NCI-H1436 (cell line): ENCODE measurements at regions not wholly inside any gene's neighbourhood (a gene's known extent, or its start where the extent isn't known, plus 50 kb on each side); places are given as distances from the start of the nearest gene placed in this dataset.

Experiments used
- DNase-seq: peaks from one replicate; lab custom pipeline; 2025; lab: John Stamatoyannopoulos, UW

DNA sequence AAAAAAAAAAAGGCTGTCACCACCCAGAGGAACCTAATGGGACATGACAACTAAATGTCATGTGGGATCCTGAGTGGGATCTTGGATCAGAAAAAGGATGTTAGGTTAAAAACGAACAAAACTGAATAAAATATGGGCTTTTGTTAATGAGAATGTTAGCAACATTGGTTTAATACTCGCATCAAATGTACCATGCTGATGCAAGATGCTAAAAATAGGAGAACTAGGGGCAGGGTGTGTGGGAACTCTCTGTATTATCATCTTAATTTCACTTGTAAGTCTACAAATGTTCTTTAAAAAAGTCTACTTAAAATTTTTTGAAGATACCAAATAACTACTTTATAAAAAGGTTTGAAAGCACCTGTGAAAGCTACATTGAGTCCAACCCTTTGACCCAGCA lies 88.8 kb upstream of the PRR5 start:
- no peak for DNase-seq

DNA sequence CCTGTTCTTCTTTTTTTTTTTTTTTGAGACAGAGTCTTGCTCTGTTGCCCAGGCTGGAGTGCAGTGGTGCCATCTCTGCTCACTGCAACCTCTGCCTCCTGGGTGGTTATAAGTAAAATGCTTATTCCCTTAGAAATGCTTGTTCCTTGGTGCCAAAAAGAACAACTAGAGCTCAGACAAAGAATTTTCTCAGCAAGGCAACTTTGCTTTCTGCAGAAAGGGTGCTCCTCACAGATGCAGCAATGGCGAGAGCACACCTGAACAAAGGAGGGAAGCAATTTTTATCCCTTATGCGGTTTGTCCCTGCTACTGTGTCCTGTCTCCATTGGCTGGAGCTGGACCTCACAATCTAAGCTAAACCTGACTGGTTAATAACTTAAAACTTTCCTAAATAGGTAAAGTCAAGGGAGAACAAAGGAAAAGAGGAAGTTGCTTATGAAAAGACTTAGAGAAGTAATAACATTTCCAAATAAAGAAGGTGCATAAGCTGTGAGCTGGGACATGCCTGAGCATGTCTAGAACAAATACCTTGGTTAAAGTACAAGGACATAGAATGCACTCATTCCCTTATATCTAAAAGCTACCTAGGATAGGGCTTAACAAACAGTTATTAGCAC lies 90.0 kb upstream of the PRR5 start:
- DNase-seq, result no peak

DNA sequence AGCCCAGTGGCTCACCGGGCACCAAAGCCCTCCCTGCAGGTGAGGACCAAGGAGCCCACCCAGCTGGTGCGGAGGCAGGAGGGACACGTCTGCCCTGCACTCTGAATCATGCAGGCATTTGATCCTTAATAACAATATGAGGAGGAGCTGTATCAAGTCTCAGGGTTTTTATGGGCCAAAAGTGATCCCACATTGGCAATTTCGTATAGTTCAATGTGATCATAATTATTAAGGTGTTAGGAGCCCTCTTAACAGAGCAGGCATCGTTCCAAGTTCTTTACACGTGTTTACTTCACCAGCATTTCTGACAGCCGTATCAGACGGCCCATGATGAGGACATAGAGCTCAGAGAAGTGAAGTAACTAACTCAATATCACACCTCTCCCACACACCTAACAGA lies 91.9 kb upstream of the PRR5 start:
- DNase-seq, result no peak

DNA sequence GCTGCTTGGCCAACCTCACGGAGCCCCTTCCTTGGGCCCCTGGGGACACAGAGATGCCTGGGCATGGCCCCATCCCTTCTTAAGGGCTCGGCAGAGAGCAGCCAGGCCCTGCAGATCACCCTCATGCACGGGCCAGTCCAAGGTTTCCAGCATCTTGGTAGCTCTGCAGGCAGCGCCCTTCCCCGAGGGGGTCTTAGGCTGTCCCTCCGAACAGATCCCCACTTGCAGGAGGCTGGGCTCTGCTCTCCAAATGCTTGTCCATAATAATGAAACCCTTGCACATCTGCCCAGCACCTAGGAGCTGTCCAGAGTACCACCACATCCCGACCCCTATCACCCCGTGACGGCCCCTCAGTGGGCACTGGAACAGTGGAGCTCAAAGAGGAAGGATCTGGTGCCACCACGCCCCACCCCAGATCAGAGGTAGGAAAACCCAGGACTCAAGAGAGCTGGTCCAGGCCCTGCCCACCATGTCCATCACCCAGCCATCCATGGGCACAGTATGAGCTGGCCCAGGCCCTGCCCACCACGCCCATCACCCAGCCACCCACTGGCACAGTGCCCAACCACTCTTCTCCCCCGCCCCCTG lies 92.5 kb upstream of the PRR5 start:
- DNase-seq, result no peak

DNA sequence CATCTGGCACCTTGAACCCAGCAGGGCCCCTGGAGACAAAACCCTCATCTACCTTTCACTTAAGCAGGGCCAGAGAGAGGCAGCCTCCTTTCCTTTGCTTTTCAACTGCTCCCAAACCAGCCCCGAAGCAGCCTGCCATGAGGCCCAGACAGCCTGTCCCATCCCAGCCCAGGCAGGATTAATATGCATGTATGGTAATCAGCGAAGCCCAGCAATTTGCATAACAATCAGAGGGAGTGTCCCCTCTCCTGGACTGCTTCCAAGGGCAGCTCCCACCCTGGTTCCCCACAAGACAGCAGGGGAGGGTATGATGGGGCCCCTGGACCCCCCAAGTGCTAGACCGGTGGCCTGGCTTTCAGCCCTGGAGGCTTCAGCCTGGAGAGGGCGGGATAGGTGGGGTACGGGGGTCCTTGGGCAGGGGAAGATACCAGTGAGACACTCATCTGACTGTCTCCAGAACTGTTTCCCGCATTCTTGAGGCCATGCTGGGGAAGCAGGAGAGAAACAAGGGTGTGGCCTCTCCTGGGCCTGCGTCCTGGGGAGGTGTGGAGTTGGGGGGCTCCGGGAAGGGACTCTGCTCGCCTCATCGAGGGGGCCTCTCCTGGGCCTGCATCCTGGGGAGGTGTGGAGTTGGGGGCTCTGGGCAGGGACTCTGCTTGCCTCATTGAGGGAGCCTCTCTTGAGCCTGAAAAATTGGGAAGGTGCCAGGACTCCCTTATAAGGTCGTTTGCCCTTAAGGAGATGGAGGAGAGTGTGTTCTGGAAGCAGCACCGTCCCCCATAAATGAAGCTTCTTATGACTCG lies 93.2 kb upstream of the PRR5 start:
- no peak for DNase-seq

DNA sequence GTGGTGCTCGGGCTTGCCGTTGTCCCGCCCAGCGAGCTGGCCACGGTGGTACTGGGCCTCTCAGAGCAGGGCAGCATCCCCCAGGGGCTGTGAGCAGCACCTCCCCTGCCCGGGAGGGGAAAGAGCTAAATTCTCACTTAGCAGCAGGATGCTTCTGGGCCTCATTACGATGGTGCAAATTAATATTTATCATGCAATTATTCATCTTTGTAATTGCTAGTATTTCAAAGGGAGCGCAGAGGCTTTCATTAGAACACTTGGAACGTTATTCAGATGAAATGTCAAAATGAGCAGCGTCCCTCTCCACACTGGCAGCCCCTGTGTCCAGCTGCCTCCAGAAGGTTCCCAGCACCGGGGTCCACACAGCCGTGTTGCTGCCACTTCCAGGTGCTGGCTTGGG lies 95.9 kb upstream of the PRR5 start:
- DNase-seq, result no peak

DNA sequence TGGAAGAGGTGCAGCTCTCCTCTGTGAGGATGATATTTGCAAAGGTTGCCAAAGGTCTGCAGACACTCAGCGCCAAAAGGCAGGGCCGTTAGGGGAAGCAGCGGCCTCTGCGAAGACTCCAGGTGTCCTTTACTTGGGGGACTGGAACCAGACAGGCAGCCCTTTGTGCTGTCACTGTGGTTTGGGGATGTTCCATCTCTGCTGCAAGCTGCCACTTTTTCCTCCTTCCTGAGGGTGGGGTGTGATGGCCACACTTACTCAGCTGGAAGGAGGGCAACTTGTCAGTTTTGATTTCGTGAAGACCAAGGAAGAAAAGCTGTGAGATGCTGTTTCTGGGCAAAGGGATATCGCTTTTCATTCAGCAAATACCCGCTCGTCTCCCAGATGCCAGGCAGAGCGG lies 96.5 kb upstream of the PRR5 start:
- DNase-seq, result no peak

DNA sequence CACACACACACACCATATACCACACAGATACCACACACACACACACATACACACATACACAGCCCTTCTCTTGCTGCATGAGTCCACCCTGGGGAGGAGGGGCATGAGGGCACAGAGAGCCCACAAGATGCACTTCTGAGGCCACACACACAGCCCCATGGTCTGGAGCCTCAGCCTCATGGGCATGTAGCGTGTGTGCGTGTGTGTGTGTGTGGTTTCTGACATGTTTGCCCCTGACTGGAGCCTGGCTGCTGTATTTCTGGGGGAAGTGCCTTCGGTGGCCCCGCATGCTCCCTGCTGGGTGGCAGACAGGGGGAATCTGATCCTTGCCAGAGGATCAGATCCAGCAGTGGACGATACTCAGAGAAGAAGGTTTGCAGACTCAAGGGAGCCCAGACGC lies 97.0 kb upstream of the PRR5 start:
- DNase-seq, result no peak

DNA sequence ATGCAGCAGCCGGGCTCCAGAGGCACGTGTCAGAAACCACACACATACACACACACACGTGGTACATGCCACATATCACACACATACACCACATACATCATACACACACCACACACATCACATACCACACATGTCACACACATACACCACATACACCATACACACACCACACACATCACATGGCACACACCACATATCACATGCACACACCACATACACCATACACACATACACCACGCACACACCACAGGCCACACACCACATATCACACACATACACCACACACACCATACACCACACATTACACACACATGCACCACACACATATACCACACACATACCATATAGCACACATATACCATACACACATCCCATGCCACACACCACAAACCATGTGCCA lies 97.5 kb upstream of the PRR5 start:
- no peak for DNase-seq

DNA sequence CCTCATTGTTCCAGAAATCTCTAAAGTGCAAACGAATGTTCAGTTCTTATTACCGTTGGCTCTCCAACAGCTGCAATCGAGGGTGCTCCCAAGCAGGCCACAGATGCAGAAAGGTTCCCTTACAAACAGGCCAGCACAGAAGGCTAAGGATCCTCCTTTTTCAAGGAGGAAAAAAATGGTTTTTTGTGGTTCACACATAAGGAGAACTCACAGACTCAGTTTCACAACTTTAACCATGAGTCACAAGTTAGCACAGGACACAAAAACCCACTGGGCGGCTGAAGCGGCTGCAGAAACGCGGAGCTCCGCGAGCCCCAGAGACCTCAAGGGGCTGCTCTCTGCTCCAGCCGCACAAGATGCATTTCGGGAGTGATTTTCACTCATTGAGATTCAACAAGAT lies 98.2 kb upstream of the PRR5 start:
- DNase-seq, result no peak

DNA sequence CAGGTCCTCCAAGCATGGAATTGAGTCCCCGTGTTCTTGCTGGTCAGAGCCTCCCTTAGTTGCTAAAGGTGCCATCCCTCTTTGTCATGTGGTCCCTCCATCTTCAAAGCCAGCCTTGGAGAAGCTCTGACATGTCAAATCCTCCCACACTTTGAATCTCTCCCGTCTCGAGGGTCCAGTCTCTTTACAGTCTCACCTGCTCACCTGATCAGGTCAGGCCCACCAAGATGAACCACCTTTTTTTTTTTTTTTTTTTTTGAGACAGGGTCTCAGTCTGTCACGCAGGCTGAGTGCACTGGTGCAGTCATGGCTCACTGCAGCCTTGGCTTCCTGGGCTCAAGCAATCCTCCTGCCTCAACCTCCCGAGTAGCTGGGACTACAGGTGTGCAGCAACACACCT lies 100.3 kb upstream of the PRR5 start:
- no peak for DNase-seq

DNA sequence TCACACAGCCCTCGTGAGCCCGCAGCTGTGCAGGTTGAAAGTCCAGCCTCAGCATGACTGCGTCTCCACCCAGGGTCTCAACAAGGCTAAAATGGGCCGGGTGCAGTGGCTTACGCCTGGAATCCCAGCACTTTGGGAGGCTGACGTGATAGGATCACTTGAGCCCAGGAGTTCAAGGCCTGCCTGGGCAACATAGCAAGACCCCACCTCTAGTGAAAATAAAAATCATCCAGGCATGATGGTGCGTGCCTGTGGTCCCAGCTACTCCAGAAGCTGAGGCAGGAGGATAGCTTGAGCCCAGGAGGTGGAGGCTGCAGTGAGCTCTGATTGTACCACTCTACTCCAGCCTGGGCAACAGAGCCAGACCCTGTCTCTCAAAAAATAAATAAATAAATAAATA lies 100.8 kb upstream of the PRR5 start:
- no peak for DNase-seq

DNA sequence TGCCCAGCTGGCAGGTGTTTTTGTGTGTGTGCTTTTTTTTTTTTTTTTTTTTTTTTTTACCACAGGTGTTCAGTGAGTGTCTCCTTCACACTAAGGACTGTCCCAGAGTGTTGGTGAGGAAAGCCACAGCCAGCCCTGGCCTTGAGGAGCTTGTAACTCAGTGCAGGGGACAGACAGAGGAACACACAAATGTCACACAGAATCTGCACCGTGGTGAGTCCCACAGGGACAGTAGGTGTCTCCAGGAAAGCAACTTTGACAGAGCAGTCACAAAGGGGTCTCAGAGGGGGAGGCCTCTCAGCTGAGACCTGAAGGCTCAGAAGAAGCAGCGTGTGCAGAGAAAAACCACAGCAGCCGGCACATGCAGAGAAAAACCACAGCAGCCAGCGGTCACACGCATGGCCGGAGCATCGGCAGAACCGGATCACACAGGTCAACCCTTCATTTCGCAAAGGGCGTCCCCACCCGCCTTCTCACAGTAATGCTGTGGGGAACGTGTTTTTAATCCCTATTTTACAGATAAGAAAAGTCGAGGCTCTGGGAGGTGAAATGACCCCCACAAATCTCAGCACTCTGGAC lies 101.7 kb upstream of the PRR5 start:
- DNase-seq, result no peak

DNA sequence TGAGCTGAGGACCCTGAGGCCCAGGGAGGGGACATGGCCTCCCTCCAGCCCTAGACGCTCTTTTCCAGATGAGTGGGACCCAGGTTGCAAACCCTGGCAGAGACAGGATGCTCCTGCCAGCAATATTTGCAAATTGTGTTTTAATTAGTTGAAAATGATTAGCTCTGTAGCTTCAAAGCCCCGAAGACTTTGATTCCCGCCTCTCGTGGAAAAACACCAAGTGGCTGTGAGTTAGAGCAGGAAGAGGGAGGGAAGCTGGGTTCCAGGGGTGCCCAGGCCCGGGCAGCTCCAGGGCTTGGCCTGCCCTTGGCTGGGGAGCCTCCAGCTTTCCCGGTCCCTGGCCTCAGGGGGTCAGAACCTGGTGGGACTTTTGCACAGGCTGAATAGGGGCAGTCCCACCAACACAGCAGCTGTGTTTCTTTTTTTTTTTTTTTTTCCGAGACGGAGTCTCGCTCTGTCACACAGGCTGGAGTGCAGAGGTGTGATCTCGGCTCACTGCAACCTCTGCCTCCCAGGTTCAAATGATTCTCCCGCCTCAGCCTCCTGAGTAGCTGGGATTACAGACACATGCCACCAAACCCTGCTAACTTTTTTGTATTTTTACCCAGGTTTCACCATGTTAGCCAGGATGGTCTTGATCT lies 101.6 kb upstream of the RTL6 start:
- no peak for DNase-seq

DNA sequence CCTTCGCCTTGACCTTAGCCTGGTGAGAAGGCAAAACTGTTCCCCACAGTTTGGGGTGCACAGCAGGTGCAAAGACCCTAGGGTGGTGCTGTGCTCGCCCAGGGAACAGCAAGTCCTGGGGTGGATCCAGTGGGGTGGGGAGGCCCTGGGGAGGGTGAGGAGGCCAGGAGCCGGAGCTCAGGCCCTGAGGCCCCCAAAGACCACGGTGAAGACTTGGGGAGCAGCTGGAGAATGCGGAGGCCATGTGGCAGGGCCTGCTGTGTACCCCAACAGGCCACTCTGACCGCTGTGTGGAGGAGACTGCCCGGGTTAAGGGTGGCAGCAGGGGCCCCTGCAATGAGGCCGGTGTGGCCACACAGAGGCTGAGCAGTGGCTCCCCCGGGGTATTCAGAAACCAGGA lies 101.1 kb upstream of the RTL6 start:
- DNase-seq, result no peak

DNA sequence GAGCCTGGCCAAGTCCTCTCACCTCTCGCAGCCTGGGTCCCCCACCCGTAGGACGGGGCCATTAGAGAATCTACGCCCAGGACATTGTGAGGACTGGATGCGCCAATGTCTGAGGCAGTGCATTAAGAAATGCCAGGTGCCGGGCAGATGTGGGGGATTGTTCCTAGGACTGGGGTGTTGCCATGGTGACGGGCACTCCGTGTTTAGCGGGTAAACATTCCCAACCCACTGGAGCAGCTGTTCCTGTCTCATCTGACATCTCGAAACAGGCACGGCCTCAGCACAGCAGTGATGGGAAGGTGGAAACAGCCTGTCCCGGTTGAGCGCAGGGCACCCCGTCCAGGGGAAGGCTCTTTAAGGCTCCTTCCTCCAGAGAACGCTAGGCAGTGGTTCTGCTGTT lies 99.6 kb upstream of the RTL6 start:
- DNase-seq, result no peak

DNA sequence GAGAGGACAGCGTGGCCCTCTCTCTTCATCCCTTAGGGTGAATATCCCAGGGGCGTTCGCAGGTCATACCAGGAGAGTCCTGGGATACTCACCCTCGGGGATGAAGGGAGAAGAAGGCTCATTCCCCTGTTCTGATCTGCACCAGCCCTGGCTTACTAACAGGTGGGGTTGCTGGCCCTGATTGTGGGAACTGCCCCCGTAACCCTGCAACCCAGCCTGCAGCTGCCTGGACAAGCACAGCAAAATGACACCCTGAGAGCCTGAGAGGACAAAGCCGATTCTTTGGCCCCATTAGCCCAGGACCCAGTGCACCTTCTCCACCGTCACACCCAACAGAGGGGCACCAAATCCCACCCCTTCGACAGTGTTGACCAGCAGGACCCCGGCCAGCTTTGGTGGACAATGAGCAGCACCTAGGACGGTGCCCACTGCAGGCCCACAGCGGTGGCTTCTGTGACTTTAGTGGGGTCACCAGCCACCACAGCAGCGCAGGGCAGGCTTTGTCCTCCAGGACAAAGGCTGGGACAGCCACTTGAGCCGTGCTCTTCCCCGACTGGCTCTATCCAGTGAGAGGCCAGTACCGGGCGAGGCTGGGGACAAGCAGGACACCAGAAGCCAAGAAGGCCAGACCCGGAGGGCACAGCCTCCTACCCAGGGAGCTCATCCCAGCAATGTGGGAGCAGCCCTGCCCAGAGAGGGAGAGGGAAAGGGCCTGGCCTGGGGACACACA lies 98.5 kb upstream of the RTL6 start:
- DNase-seq, result no peak

DNA sequence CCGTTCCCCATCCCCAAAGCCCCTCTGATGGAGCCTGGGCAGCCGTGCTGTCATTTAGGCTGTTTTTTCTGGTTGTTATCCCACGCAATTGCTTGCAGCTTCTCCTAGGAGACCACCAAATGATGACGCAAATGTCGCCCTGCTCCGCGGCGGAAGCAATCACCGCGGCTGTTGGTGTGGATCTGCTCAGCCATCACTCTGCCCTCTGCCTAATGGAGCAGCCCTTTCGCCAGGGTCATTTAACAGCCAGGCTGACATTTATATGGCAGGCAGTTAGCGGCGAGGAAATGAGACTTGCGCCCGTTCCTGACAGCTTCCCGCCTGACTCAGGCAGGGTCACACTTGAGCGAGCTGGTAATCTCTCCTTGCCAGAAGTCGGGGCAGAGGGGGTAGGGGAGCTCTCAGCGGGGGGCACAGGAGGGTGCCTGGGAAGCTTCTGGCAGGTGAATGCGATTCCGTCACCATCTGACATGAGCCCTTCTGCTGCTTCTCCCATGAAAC lies 97.9 kb upstream of the RTL6 start:
- no peak for DNase-seq

DNA sequence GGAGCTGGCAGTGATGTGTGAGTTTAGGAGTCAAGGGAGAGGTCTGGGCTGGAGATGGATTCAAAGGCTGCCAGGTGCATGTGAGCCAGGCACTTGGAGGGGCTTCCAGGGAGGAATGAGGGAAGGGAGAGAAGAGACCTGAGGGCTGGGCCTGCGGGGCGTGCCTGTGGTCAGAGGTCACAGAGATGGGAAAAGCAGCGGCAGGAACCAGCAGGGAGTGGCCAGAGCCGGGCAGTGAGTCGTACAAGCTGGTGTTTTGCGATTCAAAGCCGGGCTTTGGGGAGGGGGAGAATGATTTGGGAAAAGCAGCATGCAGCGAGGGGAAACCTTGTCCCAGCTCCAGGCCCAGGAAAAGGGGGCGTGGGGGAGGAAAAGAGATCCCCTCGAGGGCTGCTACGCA lies 96.9 kb upstream of the RTL6 start:
- no peak for DNase-seq

DNA sequence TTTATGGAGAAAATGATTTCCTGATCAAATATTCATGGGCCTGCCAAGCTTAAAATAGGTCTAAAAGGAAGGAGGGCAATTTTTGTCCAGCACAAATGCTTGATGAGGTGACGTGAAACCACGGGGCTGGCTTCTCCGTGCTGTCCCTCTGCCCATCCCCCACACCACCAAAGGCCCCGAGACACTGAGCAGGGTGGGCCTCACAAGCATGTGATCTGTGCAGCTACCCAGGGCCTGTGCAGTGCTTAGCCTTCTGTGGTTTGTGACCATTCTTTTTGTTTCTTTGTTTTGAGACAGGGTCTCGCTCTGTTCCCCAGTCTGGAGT lies 94.8 kb upstream of the RTL6 start:
- no peak for DNase-seq

DNA sequence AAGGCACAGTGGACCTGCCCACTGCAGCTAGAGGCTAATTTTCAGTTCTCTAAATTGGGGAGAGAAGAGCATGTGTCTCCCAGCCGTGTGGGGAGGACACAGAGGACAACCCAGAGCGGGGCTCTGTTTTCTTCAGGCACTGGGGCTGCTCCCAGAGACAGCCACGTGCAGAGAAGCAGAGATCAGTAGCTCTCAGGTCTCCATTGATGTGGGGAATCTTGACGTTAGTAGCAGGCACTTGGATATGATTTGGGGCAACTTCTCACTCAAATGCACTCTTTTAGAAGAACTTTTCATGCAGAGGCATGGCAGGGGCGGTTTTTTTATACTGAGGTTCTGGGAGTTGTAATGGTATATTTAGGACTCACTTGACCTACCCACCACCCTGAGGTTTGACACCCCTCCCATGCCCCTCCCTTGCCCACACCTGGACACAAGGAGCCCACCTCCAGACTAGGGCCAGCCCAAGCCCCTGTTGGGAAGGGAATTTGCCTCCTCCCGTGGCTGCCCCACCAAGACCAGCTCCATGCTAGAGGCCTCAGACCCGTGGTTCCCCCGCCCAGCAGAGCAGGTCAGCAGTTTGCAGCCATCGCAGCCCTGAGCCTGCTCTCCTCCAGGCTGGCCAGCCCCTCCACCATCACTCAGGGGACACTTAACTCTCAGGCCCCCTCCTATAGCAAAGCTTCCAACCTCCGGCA lies 94.2 kb upstream of the RTL6 start:
- no peak for DNase-seq
